CD1c-positive myeloid dendritic cell (primary cell): ENCODE measurements at regions not wholly inside any gene's neighbourhood (a gene's known extent, or its start where the extent isn't known, plus 50 kb on each side); places are given as distances from the start of the nearest gene placed in this dataset.
"Not testable (repeated sequence)": the region's sequence is repeated elsewhere in the genome, so short reads cannot be mapped to it uniquely, and the experiment has no call there.

Source experiments
- DNase-seq: peaks from one replicate; pipeline ENCODE4 v3.0.0-alpha.2; 2016; ENCODE audit errors: extremely low spot score

DNA sequence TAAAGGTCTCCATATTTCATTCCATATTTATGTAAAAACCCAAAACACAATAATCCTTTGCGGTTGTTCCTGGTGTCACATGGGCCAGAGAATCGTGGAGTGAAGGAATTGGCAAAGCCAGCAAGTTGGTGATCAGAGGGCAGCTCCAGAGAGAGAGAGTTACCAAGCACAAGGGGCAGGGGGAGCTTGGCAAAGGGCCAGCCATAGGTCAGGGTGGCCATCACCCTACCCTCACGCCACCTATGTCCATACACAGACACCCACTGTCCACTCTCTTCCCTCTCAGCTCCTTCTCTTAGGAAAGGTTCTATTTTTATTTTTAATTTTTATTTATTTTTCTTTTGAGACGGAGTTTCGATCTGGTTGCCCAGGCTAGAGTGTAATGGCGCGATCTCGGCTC is 163.2 kb upstream of the JARID2 start:
- no peak for DNase-seq

DNA sequence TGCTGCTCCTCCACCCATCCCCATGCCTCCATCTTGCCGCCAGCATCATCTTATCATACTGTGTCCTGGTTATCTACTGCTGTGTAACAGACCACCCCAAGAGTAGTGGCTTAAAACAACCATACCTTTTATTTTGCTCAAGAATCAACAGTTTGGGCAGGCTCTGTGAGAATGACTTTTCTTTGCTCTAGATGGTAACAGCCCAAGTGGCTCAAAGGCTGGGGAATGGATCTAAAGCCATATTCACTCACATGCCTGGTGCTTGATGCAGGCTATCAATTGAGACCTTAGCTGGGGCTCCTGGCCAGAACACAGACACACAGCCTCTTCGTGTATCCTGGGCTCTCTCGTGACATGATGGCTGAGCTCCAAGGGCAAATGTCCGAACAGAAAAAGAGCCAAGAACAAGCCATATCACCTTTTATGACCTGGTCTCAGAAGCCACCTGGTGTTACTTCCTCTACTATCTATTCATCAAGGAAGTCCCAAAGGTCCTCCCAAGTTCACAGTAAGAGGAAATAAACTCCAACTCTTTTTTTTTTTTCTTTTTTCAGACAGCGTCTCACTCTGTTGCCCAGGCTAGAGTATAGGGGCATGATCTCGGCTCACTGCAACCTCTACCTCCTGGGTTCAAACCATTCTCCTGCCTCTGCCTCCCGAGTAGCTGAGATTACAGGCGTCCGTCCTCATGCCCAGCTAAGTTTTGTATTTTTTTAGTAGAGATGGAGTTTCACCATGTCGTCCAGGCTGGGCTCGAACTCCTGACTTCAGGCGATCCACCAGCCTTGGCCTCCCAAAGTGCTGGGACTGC is 159.3 kb upstream of the JARID2 start:
- DNase-seq, result peak; percentile 28

- no peak for DNase-seq
These were observed 158.7 kb upstream of the JARID2 start for GRCh38 chr6:15087186-15087589.

- no peak for DNase-seq
These were observed 156.8 kb upstream of the JARID2 start for GRCh38 chr6:15088904-15089568.

GRCh38 chr6:15089569-15090144 is 156.2 kb upstream of the JARID2 start:
- DNase-seq, result peak; percentile 84

GRCh38 chr6:15090145-15090579 is 155.7 kb upstream of the JARID2 start:
- DNase-seq, result peak; percentile 54

DNA sequence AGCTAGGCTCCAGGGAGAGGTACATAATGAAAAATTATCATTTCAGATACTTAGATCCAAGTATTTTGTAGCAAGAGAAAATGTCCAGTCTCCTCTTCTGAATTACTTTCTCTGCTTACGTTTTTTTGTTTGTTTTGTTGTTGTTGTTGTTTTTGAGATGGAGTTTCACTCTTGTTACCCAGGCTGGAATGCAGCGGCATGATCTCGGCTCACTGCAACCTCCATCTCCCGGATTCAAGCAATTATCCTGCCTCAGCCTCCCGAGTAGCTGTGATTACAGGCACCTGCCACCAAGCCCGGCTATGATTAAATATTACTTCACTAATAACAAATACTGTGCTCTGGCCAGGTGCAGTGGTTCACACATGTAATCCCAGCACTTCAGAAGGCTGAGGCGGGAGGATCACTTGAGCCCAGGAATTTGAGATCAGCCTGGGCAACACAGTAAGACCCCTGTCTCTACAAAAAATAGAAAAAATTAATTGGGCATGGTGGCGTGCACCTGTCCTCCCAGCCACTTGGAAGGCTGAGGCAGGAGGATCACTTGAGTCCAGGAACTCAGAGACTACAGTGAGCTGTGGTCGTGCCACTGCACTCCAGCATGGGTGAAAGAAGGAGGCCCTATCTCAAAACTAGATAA is 155.0 kb upstream of the JARID2 start:
- no peak for DNase-seq

GRCh38 chr6:15096894-15097837 is 148.7 kb upstream of the JARID2 start:
- DNase-seq, result no peak

GRCh38 chr6:15101130-15101529 is 144.7 kb upstream of the JARID2 start:
- DNase-seq, result no peak

DNA sequence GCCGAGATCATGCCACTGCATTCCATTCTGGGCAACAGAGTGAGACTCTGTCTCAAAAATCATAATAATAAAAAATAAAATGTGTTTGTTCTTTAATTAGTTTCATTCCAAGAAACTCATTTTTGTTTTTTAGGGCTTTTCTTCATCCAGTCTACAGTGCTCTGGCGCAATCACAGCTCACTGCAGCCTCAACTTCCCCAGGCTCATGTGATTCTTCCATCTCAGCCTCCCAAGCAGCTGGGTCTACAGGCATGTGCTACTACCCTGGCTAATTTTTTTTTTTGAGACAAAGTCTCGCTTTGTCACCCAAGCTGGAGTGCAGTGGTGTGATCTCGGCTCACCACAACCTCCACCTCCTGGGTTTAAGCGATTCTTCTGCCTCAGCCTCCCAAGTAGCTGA is 143.6 kb upstream of the JARID2 start:
- peak; percentile 7 for DNase-seq

DNA sequence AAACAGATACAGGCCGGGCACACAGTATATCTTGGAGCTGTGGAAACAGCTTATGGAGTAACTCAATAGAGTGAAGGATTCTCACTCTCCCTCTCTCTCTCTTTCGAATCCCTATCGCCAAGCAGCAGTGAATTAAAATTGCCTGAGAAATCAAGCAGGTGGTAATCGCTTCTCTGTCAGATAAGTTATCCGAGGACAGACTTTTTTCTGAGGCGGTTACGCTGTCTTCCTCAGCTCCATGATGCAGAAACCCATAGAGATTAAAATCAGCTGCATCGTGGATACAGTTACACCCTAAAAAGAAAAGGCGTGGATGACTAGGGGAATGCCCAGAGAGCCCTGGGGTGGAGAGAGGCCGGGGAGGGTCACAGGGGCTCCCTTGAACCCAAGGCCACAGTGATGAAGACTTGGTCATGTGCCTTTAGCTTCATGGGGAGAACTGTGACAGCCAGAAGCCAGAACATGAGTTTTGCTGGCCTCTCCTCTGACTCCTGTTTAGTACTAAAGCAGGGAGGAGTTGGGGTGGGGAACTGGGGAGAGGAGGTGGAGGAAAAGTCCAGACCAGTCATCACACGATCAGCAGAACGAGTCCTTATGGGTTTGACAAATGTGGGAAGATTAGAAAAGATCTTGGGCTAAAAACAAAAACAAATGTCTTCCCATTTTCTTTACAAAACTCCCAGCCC is 138.8 kb upstream of the JARID2 start:
- no peak for DNase-seq

DNA sequence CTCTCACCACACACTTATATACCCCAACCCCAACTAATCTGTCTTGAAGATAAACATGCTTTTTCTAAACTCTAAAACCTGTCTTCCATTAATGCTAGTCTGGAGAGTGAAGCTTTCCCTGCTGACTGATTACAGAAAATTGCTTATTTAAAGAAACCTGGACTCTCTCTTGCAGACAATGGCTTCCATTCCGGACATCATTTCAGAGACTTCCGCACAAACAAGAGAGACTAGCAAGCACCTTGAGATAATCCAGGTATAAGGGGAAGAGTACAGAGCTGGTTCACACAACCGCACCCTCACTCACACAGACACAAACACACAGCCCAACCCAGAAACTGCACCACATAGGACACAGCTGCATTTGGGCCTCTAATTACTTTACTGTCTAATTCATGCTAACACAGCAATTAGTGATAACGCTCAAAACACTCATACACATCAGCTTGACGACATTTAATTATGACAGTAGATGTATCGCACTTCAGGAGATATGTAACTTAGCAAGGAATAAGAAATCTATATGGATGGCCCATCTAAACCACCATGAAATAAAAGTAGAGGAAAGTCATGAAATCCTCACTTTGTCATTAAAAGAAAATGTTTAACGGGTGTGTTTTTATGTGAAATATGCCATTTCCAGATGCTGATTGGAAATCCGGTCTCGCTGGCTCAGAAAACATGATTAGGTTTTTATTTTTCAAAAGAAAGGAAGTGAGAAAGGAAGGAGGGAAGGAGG is 138.1 kb upstream of the JARID2 start:
- no peak for DNase-seq

- DNase-seq, result no peak
These were observed 137.5 kb upstream of the JARID2 start for GRCh38 chr6:15108383-15108715.

- no peak for DNase-seq
These were observed 136.4 kb upstream of the JARID2 start for GRCh38 chr6:15109338-15110090.

- DNase-seq, result no peak
These were observed 135.0 kb upstream of the JARID2 start for GRCh38 chr6:15110726-15111354.

DNA sequence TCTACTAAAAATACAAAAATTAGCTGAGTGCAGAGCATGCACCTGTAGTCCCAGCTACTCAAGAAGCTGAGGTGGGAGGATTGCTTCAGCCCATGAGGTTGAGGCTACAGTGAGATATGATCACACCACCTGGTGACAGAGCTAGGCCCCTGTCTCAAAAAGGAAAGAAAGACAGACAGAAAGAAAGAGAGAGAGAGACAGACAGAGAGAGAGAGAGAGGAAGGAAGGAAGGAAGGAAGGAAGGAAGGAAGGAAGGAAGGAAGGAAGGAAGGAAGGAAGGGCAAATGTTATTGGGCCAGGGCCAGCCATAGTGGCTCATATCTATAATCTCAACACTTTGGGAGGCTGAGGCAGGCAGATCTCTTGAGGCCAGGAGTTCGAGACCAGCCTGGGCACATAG is 134.3 kb upstream of the JARID2 start:
- DNase-seq, result not testable (repeated sequence)

DNA sequence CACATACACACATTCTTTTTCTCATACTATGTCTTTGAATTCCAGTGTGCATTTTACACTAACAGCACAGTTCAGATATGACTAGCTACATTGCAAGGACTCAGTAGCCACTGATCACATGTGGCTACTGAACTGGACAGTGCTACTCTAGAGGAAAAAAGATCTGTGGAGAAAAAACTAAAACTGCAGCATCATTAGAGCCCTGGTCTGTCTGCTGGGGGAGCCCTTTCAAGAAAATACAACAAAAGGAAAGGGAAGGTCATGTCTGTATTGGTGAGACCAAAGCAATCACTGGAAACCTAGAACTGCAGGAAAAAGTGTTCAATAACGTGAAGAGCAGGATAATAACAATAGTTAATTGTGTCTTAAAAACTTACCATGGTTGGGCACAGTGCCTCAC is 132.3 kb upstream of the JARID2 start:
- no peak for DNase-seq

- DNase-seq, result no peak
These were observed 131.8 kb upstream of the JARID2 start for GRCh38 chr6:15114061-15114460.

GRCh38 chr6:15116889-15117288 is 129.0 kb upstream of the JARID2 start:
- DNase-seq, result no peak
